GM19452 (cell line): ENCODE measurements at regions not wholly inside any gene's neighbourhood (a gene's known extent, or its start where the extent isn't known, plus 50 kb on each side); places are given as distances from the start of the nearest gene placed in this dataset.

Experiments
- ATAC-seq: cut with Tn5 transposase; IDR thresholded peaks from one replicate; pipeline ENCODE4 v1.9.1; 2021; ENCODE audit not compliant: unreplicated experiment

DNA sequence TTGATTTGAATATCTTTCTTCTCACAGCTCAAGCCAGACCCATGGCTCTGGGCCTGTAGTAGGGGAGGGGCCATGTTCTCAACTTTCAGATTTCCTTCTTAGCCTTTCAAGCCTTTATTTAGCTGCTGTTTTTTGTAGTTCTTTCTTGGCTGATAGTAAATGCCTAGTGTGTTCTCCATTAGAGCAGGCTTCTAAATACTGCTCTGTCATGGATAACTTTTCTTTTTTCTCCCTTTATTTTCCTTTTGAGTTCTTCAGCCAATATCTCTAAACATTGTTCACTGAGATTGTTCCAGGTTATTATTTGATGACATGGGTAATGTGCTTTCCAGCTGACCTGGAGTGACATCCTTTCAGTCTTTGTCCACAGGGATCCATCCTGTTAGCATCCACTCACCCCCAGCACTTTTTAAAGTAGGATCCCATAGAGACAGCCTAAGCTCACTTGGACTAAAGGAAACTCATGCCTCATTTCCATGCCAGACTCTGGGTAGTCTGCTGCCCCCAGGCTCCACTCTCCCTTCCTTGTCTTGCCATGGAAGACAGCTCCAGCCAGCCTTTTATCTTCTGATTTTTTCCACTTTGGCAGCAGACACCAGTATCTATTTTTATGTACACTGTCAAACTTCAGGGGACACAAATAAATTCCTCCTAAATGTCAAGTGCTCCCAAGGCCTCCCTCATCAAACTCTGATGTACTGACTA is 645.6 kb downstream of the RNF144B start:
- no peak for ATAC-seq

GRCh38 chr6:19033683-19034082 is 646.5 kb downstream of the RNF144B start:
- no peak for ATAC-seq

- no peak for ATAC-seq
These were observed 647.8 kb downstream of the RNF144B start for GRCh38 chr6:19034986-19035385.

GRCh38 chr6:19035461-19036195 is 648.5 kb downstream of the RNF144B start:
- ATAC-seq: no peak

GRCh38 chr6:19036196-19036555 is 649.0 kb downstream of the RNF144B start:
- ATAC-seq: no peak

DNA sequence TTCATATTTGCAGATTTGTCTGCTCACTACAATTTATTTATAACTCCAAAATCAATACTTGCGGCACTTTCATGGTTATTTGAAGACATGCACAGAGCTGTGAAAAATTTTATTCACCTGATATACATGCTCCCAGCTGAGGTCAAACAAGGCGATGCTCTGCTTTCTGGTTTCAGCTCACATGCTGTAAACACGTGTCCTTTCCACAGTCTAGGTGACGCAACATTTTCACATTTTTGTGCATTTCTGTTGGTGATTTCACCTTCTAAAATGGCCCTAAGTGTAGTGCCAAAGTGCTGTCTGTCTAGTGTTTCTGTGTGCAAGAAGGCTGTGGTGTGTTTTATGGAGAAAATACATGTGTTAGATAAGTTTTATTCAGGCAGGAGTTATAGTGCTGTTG is 650.5 kb downstream of the RNF144B start:
- no peak for ATAC-seq

DNA sequence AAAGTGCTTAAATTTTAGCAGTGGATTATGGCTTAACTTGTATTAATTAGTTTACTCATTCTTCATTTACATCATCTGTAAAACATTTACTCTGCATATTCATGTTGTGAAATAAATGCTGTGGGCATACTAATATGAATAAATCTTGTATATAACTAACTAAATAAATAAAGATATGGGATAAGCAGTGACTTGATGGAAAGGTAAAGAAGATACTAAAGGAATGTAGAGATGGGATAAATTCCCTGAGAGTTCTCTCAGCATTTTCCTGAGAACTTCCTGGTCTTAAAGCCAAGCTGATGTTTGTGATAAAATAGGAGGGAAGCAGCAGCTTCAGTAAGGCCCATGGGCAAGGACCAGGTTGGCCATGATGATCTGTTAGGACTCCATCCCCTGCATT is 652.1 kb downstream of the RNF144B start:
- ATAC-seq: no peak

DNA sequence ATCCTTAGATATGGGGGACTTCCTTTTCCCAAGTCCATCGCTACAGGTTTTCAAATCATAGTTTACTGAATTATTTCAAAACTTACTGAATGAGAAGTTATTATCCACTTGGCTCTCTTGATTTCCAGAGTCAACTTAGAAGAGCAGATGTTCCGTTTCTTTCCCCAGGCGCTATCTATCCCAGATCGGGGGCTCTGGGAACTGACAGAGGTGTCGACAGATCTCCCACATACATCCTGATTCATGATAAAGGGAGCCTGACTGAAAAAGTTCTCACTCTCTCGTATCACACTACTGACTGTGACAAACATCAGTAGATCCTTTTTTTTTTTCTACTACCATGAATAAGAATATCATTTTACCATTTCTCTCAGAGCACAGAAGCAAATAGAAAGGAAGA is 654.8 kb downstream of the RNF144B start:
- ATAC-seq: no peak

GRCh38 chr6:19042420-19042819 is 655.3 kb downstream of the RNF144B start:
- ATAC-seq: no peak

DNA sequence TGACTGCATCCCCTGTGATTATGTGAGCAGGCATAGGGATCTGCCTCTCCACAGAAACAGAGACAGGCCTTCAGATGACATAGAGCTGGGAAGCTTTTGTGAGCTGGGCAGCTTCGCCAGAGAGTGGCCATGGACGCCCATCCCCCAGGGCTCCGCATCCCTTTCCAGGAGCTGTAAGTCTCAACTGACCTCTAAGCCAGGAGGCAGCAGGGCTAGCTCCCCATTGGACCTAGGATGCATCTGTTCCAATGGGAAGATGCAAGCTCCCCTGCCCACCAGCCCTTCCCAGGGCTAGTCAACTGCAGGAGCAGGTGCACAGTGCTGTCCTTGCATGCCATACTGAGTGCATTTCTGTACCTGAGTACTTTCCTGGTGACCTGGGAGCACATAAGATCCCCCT is 663.6 kb downstream of the RNF144B start:
- no peak for ATAC-seq

GRCh38 chr6:19052219-19052618 is 665.1 kb downstream of the RNF144B start:
- ATAC-seq: no peak

DNA sequence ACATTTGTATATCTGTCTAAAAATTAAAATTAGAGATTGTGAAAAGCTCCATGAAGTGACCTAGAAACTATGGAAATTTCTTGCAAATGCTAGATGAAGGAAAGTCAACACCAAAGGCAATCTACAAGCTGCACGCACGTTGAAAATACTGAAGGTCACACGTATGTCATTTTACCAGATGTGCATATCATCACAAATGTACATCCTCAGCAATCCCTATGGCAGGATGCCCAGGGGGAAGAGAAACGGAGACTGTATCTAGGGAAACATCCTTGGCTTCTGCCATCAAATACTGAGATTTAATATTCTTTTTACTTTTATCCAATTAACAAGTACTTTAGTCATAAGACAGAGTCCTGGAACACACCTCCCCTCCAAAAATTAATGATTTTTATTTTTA is 672.0 kb downstream of the RNF144B start:
- ATAC-seq: no peak

GRCh38 chr6:19067165-19067564 is 680.0 kb downstream of the RNF144B start:
- no peak for ATAC-seq

- ATAC-seq: no peak
These were observed 683.4 kb downstream of the RNF144B start for GRCh38 chr6:19070520-19070919.

DNA sequence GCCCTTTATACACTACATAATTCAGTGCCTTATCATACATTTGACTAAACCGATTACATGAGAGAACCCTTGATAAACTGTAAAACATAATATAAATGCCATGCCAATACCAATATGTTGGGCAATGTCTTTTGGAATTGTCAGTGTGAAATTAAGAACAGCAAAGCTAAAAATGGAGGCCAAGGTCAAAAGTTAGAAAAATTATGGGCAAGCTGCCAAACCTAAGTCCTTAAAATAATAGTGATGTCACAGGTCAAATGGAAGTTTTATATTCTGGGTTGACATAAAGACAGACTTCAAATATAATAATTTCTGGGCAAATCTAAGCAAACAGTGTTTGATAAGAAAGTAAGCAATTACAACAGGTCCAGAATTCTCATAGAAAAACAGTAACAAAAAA is 696.7 kb downstream of the RNF144B start:
- no peak for ATAC-seq

DNA sequence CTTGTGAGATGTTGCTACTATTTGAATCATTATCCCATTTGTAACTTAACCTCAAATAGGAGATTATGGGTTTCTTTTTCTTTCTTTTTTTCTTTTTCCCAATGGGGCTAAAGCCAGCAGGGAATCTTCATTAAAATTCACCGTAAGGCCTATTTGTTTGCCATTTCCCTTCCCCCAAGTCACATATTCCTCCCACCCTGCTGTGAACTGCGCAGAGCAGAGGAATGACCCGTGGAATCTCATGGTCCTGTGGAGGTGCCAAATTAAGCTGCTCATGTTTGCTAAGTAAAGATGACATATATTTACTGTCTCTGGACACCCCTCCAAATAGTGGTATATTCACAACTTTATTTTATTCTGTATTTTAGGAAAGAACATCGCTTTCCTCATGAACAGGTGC is 699.3 kb downstream of the RNF144B start:
- no peak for ATAC-seq

DNA sequence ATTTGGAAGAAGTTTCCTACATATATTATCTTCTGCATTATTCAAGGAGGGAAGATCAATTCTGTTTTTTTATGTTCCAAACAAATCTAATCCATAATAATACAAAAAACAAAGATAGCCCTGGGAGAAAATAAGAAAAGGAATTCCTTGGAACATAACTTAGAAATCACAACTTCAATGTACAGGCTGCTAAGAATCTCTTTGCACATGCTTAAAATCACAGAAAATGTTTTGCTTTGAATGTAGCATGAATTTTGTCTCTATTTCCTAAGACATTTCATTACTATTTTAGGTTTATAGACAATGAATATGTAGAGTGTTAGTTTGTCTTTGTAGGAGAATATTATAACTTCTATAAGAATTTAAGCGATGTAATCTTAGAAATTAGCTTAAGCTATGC is 700.1 kb downstream of the RNF144B start:
- ATAC-seq: no peak

- ATAC-seq: no peak
These were observed 700.7 kb downstream of the RNF144B start for GRCh38 chr6:19087897-19088296.

DNA sequence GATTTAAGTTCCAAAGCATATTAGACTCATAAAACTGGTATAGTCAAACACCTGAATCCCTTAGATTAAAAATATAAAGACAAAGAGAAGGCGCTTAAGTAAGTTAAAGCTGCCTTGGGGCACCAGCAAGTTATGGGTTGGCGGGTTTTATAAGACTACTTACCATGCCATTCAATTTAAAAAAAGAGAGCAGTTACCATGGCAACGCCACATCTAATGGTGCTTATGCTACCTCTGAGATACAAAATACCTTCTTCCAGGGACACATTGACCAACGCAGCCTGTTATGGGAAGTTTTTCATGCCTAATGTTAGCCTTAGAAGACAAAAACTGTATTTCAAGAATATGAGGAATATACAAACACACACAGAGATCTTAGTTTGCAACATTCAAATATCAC is 713.6 kb downstream of the RNF144B start:
- no peak for ATAC-seq

GRCh38 chr6:19102936-19103335 is 715.8 kb downstream of the RNF144B start:
- no peak for ATAC-seq

DNA sequence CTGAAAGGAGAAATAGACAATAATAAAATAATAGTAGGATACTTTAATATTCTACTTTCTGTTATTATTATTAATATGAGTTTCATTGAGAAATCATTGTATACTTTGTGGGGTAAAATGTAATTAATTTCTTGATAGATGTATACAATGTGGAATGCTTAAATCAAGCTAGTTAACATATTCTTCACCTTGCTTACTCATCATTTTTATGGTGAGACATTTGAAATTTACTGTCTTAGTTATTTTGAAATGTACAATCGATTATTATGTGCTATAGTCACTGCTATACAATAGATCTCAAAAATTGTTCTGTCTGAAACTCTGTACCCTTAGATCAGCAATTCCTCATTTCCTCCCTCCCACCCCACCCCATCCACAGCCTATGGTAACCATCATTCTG is 720.3 kb downstream of the RNF144B start:
- ATAC-seq: no peak

- no peak for ATAC-seq
These were observed 715.6 kb upstream of the ID4 start for GRCh38 chr6:19121521-19121920.

- ATAC-seq: no peak
These were observed 710.1 kb upstream of the ID4 start for GRCh38 chr6:19127081-19127480.
